Neural crest cell (in vitro differentiated cells): ENCODE measurements at regions not wholly inside any gene's neighbourhood (a gene's known extent, or its start where the extent isn't known, plus 50 kb on each side); places are given as distances from the start of the nearest gene placed in this dataset.

ENCODE experiments used
- DNase-seq: peaks from one replicate; pipeline ENCODE4 v3.0.0; 2021; ENCODE audit warnings: low read depth, mixed read lengths, low spot score
- H3K27ac Mint-ChIP-seq: one replicate; pipeline ENCODE4 v1.8.0; 2021; ENCODE audit warnings: mild to moderate bottlenecking, mixed read lengths; ENCODE audit not compliant: unreplicated experiment
- H3K27me3 Mint-ChIP-seq: 2 replicates; pipeline ENCODE4 v1.8.0; 2021; ENCODE audit warnings: low read depth, mild to moderate bottlenecking, mixed read lengths
- H3K36me3 Mint-ChIP-seq: 2 replicates; pipeline ENCODE4 v1.8.0; 2021; ENCODE audit warnings: low read depth, mild to moderate bottlenecking, mixed read lengths
- H3K4me1 Mint-ChIP-seq: 2 replicates; pipeline ENCODE4 v1.8.0; 2021; ENCODE audit warnings: mixed read lengths
- H3K4me3 Mint-ChIP-seq: one replicate; pipeline ENCODE4 v1.8.0; 2021; ENCODE audit warnings: mild to moderate bottlenecking, mixed read lengths
- H3K9me3 Mint-ChIP-seq: 2 replicates; pipeline ENCODE4 v1.8.0; 2021; ENCODE audit warnings: mixed read lengths
- TF ChIP-seq, protein P1 (sequence below): fragments of 200-600 bp; sonication (generic); conservative IDR thresholded peaks from 2 replicates; pipeline ENCODE4 v1.5.0; 2021; ENCODE audit warnings: antibody characterized with exemption, mild to moderate bottlenecking

DNA sequence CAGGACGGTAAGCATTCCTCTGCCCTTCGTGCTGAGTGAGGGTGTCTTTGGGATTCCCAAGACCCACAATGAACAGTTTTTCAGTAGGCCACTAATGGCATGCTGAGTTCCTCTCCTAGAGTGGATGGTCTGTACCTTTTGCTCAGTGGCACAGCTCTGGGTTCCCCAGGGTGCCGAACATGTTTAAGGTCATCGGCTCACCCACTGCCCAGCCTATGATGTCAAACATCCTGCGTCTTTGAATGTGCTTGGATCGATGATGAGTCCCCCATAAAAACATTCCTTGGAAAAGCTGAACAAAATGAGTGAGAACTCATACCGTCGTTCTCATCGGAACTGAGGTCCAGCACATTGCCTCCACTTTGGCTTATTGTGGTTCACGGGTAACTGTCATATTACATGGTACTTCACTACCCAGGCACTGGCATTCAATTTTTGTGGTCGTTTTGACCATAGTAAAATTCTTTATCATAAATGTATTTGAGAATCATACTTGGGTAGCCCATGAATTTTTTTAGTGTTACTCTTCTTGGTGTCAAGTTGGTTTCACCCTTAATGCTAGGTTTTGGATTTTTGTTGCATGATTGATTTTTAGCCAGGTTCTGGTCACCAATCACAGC is 118.2 kb downstream of the SNRPN start:
- peaks cover 26% of the 10 kb centered on the region for H3K9me3 Mint-ChIP-seq
- H3K27ac Mint-ChIP-seq: no peak overlapping the region
- H3K4me3 Mint-ChIP-seq: peak overlapping the region; percentile 23
- H3K27me3 Mint-ChIP-seq: peaks cover 2% of the 10 kb centered on the region
- no peak for DNase-seq
- H3K4me1 Mint-ChIP-seq: no peaks in the 10 kb centered on the region
- H3K36me3 Mint-ChIP-seq: peaks cover 100% of the 10 kb centered on the region
- TF ChIP-seq, protein P1, sequence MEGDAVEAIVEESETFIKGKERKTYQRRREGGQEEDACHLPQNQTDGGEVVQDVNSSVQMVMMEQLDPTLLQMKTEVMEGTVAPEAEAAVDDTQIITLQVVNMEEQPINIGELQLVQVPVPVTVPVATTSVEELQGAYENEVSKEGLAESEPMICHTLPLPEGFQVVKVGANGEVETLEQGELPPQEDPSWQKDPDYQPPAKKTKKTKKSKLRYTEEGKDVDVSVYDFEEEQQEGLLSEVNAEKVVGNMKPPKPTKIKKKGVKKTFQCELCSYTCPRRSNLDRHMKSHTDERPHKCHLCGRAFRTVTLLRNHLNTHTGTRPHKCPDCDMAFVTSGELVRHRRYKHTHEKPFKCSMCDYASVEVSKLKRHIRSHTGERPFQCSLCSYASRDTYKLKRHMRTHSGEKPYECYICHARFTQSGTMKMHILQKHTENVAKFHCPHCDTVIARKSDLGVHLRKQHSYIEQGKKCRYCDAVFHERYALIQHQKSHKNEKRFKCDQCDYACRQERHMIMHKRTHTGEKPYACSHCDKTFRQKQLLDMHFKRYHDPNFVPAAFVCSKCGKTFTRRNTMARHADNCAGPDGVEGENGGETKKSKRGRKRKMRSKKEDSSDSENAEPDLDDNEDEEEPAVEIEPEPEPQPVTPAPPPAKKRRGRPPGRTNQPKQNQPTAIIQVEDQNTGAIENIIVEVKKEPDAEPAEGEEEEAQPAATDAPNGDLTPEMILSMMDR: no peak

DNA sequence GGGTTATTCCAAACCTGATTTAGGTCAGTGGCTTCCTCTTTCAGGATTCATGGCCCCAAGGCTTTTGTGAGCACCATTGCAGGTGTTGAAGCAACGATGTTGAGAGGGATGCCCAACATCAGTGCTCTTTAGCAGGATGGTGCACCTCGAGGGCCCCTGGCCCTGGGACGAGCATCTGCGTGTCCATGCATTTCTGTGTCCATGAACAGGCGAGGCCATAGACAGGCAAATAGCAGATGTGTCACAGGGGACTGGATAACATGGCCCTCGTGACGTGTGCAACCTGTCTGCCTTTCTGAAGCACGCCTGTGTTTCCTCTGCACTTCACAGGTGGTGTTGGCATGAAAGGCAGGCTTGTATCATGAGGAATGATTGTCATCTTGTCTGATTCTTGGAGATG is 132.3 kb downstream of the SNRPN start:
- Mint-ChIP-seq H3K9me3 (peaks cover 24% of the 10 kb centered on the region), H3K4me1 (no peaks in the 10 kb centered on the region), H3K36me3 (peaks cover 92% of the 10 kb centered on the region), H3K4me3 (no peak overlapping the region), H3K27ac (no peak overlapping the region), H3K27me3 (no peaks in the 10 kb centered on the region)
- TF ChIP-seq, protein P1: no peak
- DNase-seq: no peak

DNA sequence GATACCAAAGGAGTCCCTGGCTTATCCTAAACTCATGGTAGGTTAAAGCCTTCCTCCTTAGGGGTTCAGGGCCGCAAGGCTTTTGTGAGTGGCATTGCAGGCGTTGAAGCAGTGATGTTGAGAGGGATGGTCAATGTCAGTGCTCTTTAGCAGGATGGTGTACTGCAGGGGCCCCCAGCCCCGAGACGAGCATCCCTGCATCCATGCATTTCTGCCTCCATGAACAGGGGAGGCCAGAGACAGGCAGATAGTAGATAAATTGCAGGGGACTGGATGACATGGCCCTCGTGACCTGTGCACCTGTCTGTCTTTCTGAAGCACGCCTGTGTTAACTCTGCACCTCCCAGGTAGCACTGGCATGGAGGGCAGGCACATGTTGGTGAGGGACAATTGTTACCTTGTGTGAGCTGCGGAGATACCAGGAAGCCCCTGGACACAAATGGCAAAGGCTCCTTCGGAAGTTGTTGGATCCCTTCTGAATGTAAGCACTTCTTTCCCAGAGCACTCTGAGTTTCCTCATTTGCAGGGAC is 133.5 kb downstream of the SNRPN start:
- TF ChIP-seq, protein P1: no peak
- Mint-ChIP-seq H3K4me3 (no peak overlapping the region), H3K27ac (no peak overlapping the region), H3K27me3 (no peaks in the 10 kb centered on the region), H3K9me3 (peaks cover 18% of the 10 kb centered on the region), H3K36me3 (peaks cover 88% of the 10 kb centered on the region), H3K4me1 (no peaks in the 10 kb centered on the region)
- DNase-seq: no peak

DNA sequence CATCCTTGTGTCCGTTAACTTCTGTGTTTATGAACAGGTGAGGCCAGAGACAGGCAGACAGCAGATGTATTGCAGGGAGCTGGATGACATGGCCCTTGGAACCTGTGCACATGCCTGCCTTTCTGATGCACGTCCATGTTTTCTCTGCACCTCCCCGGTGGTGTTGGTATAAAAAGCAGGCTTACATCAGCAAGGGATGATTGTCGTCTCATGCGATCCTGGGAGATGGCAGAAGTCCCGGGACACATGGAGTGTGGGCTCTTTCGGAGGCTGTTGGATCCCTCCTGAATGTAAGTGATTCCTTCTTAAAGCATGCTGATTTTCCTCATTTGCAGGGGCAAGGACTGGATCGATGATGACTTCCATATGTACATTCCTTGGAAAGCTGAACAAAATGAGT is 134.8 kb downstream of the SNRPN start:
- no peaks in the 10 kb centered on the region for H3K4me1 Mint-ChIP-seq
- no peak overlapping the region for H3K27ac Mint-ChIP-seq
- H3K9me3 Mint-ChIP-seq: peaks cover 10% of the 10 kb centered on the region
- H3K36me3 Mint-ChIP-seq: peaks cover 81% of the 10 kb centered on the region
- DNase-seq: no peak
- no peak overlapping the region for H3K4me3 Mint-ChIP-seq
- no peaks in the 10 kb centered on the region for H3K27me3 Mint-ChIP-seq
- TF ChIP-seq, protein P1: no peak

DNA sequence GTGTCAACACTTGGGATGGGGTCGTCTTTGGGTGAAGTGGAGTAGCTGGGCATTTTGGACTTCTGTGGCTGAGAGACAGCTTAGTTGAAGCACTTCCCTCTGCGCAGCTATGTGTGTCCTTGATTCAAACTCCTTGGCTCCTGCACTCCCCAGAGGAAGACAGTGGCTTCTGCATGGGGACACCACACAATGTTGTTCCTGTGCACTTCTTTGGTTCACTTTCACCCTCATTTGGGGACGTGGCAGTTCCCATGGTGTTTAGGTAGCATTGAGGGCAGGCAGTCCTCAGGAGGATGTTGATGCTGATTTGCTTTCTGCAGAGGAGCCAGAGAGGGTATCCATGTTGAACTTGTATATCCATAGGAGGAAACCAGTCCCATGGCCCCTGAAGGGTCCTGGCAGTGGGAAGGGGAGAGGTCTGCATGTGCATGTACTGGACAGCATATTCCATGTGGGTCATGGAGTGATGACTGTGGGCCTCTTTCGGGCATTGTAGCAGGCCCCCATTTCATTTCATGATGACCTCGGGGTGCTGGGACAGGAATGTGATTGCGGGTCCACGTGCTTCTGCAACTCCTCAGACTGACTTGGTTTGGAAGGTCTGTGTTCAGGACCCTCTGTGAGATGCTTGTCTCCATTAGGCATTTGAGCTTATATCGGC is 135.4 kb downstream of the SNRPN start:
- Mint-ChIP-seq H3K9me3 (peaks cover 9% of the 10 kb centered on the region), H3K27ac (no peak overlapping the region), H3K4me3 (no peak overlapping the region), H3K36me3 (peaks cover 81% of the 10 kb centered on the region), H3K27me3 (no peaks in the 10 kb centered on the region), H3K4me1 (no peaks in the 10 kb centered on the region)
- TF ChIP-seq, protein P1: no peak
- no peak for DNase-seq
